Prostate gland (tissue), 2 donors: ENCODE measurements at regions not wholly inside any gene's neighbourhood (a gene's known extent, or its start where the extent isn't known, plus 50 kb on each side); places are given as distances from the start of the nearest gene placed in this dataset.

ENCODE experiments used
- CTCF ChIP-seq, 4 experiments: fragments of 200-600 bp in 2 of 4; fragments of 450-650 bp in 2 of 4; sonication (generic) in 2 of 4; IDR thresholded peaks; 1 replicate in 3 of 4; 2 replicates in 1 of 4; pipeline ENCODE4 v1.5.1; 2016 to 2019; ENCODE audit warnings: antibody characterized with exemption in 4 of 4, mild to moderate bottlenecking in 2 of 4, moderate library complexity in 2 of 4
- POLR2A ChIP-seq: fragments of 450-650 bp; IDR thresholded peaks from one replicate; pipeline ENCODE4 v1.6.1; 2016; ENCODE audit warnings: antibody characterized with exemption, mild to moderate bottlenecking
- POLR2AphosphoS5 ChIP-seq: sonication (generic); formaldehyde crosslinking; IDR thresholded peaks from one replicate; pipeline ENCODE4 v1.6.1; 2017; ENCODE audit warnings: antibody characterized with exemption

GRCh38 chr3:181581656-181582055 lies 130.1 kb upstream of the SOX2 start:
- TF ChIP-seq CTCF (IDR thresholded peaks at IDR 0.05) (no peak), POLR2A (no peak), POLR2AphosphoS5 (no peak)
